ENCODE measurements at regions not wholly inside any gene's neighbourhood (a gene's known extent, or its start where the extent isn't known, plus 50 kb on each side); places are given as distances from the start of the nearest gene placed in this dataset.
"Not testable (repeated sequence)": the region's sequence is repeated elsewhere in the genome, so short reads cannot be mapped to it uniquely, and the experiment has no call there.

- FAIRE-seq; DNase-seq (ENCODE audit: low spot score): not testable (repeated sequence)
Observed at GRCh38 chr1:25007390-25008191, 77.5 kb upstream of the RUNX3 start.

- FAIRE-seq (no peak), DNase-seq (ENCODE audit: low spot score) (no peak)
Observed at GRCh38 chr1:25006770-25007169, 76.7 kb upstream of the RUNX3 start.

GRCh38 chr1:25004355-25004754 lies 74.3 kb upstream of the RUNX3 start:
- FAIRE-seq (no peak), DNase-seq (ENCODE audit: low spot score) (no peak)

DNA sequence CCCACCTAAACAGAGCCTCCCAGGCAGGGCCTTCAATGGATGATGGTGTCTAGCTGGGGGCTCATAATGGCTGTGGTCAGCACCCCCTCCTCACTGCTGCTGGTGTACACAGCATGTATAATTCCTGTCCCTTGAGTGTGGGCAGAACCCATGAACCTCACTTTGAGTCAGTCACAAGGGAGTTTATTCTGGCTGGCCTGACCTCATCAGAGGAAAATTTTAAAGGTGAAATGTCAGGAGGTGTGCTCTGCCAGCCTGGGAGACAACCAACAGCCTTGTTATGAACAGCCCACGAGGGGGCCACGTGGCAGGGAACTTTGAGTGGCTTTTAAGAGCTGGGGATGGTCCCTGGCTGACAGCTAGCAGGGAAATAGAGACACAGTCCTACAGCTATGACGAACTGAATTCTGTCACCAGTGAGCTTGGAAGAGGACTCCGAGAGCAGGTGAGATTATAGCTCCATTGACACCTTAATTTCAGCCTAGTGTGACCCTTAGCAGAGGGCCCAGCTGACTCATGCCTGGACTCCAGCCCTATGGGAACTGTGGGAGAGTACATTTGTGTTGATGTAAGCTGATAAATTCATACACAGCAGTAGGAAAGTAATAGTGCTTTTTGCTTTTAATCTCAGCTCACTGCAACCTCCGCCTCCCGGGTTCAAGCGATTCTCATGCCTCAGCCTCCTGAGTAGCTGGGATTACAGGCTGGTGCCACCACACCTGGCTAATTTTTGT lies 73.5 kb upstream of the RUNX3 start:
- FAIRE-seq: peak; percentile 62

GRCh38 chr1:25003000-25003399 lies 72.9 kb upstream of the RUNX3 start:
- FAIRE-seq (no peak), DNase-seq (ENCODE audit: low spot score) (no peak)

More for the DNA sequence above, 73.5 kb upstream of the RUNX3 start:
- peak; percentile 33 for DNase-seq (ENCODE audit: low spot score)

DNA sequence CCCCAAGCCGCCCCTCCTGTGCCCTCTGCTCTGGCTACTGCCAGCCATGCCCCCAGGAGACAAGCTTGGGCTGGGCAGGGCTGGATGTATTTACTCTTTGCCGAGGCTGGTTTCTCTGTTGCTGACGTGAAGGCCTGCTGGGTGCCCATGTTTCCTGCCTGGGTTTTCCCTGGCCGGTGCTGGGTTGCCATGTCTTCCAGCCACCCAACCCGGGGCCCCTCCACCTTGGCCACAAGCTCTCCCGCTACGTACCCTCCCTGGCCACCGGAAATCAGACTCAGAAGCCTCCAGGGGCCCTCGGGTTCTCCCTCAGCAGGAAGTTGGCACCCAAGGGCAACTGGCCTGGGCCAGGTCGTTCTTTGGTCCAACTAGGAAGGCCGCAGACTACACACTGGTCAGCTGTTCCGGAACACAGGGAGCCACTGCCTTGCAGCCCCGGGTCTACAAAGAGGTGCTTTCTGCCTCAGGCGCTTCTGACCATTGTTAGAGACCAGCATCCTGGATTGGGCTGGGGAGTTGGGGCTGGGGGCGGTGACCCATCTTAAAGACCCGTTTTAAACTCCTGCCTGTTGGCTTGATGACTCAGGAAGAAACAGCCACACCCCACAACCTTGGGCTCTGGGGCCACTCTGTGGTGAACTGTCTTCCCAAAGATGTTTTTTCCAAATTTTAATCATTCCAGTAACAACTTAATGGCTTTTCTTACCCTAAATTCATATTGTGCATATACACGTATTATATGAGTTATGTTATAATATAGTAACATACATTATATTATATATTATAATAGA lies 71.2 kb upstream of the RUNX3 start:
- DNase-seq (ENCODE audit: low spot score): no peak
- no peak for FAIRE-seq

DNA sequence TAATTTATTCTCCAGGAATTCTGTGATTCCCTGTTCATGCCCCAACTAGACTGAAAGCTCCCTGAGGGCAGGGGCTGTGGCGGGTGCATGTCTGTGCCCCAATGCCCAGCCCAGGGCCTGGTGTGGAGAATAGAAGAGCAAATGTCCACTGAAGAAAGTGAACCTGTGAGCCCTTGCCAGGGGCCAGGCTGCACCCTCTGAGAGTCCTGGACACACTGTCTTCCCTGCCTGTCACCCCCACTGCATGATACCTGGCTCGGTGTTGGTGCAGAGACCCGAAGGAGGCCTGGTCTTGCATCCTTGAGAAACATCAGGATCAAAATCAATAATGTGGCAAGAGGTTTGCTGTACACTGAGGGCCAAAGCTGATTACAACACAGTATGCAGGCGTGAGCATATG lies 69.8 kb upstream of the RUNX3 start:
- DNase-seq (ENCODE audit: low spot score) (no peak), FAIRE-seq (no peak)

- DNase-seq (ENCODE audit: low spot score) (no peak), FAIRE-seq (no peak)
Observed at GRCh38 chr1:24999426-24999825, 69.3 kb upstream of the RUNX3 start.

- DNase-seq (ENCODE audit: low spot score) (no peak), FAIRE-seq (no peak)
Observed at GRCh38 chr1:24998563-24999245, 68.6 kb upstream of the RUNX3 start.

DNA sequence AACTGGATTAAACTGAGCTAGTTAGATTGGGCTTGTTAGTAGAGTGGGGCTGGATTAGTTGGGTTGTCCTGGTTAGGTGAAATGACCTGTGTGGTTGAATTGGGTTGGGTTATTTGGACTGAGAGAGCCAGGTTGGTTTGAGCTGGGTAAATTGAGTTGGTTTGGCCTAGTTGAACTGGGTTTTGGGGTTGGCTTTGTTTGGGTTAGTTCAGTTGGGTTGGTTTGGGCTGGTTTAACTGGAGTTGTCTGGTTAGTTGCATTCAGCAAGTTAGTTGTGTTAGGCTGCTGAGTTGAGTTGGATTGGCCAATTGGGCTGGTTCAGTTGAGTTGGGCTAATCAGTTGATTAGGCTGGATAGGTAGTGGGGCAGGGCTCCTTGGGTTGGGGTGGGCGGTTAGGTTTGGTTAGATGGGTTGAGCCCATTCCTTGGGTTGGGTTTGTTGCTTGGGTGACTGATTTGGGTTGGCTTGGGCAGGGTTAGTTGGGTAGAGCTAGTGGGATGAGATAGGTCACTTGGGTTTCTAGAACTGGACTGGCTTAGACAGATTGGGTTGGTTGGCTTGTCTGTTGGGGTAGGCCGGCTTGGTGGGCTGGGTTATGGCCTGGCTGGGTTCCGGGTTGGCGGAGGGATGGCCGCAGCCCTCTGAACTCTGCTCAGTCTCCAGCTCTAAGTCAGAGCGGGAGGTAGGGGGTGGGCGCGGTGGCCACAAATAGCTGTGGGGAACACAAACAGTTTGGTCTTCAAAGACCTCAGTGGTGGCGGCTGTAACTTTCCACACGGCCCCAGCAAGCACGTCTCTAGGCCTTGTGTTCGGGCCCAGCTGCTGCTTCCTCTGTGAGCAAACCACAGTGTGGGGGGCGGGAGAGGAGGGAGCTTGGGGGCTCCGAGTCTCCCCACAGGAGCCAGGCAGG lies 67.2 kb upstream of the RUNX3 start:
- FAIRE-seq (no peak), DNase-seq (ENCODE audit: low spot score) (no peak)

- DNase-seq (ENCODE audit: low spot score) (no peak), FAIRE-seq (no peak)
Observed at GRCh38 chr1:24996456-24996855, 66.4 kb upstream of the RUNX3 start.

GRCh38 chr1:24995661-24996060 lies 65.6 kb upstream of the RUNX3 start:
- no peak for FAIRE-seq
- no peak for DNase-seq (ENCODE audit: low spot score)

DNA sequence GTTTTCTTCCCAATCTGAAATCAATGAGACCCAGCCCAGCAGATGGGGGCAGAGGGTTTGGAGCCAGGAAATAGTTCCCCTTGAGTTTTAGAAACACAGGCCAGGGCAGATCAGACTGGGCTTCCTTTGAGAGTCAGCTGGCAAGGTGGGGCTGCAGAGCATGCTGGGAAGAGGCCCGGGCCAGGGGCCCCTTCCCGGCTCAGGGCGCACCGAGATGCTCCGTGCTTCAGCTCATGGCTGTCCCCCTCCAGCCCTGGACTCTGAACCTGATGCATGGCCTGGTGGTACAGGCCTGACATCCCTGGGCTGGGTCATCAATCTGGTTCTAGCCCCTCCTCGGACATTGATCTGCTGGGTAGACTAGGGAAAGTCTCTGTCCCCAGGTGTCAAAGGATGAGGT lies 65.1 kb upstream of the RUNX3 start:
- DNase-seq (ENCODE audit: low spot score): no peak
- FAIRE-seq: no peak

DNA sequence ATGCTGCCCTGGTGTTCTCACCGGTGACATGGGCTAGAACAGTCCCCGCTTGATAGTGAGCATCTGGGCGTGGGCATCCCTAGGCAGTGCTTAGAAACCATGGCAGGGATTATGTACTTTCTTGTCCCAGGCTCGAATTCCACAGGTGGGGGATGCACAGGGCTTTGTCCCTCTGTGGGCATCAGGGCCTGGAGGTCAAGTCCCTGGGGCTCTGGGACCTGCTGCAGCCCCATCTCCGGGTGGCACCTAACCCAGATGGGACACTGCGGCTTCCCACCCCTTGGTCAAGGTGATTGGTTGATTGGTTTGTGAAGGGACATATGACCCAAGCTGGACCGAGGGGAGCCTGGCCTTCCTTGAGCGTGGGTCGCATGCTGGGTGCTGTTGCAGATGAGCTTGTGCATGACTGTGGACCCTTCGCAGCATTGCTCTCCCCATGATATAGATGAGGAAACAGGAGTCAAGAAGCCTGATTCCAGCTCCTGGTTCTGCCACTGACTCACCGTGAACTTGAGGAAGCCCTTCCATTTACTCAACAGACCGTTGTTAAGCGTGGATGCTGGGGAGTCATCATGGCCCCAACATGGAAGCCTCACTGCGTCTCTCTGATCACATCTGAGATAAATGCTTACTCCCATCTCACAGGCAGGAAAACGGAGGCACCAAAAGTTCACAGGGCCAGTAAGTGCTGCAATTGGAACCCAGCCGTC lies 64.0 kb upstream of the RUNX3 start:
- DNase-seq (ENCODE audit: low spot score) (no peak), FAIRE-seq (no peak)

- no peak for FAIRE-seq
Observed at GRCh38 chr1:24992761-24993211, 62.7 kb upstream of the RUNX3 start.

GRCh38 chr1:24992124-24992760 lies 62.2 kb upstream of the RUNX3 start:
- DNase-seq (ENCODE audit: low spot score) (no peak), FAIRE-seq (no peak)

More at GRCh38 chr1:24992761-24993211, 62.7 kb upstream of the RUNX3 start:
- no peak for DNase-seq (ENCODE audit: low spot score)

DNA sequence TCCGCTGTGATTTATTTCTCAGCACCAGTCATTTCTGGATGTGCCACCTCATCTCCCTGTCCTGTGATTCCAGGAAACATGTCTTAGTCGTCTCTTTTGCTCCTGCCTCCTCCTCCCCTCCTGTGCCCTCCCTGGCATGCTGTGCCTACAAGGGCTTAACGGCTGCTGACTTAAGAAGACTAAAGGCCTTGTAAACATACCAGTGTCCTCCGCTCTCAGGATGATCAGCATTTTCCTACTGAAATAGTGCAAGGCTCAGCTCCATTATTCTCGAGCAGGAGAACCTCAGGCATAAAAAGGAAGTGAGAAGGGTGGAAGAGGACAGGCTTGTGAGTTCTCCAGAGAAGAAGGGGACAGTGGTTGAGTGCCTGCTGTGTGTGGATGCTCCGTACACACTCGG lies 61.6 kb upstream of the RUNX3 start:
- DNase-seq (ENCODE audit: low spot score): no peak
- FAIRE-seq: no peak

GRCh38 chr1:24990779-24991641 lies 60.9 kb upstream of the RUNX3 start:
- no peak for DNase-seq (ENCODE audit: low spot score)
- FAIRE-seq: no peak
